GM23248 (cell line): ENCODE measurements at regions not wholly inside any gene's neighbourhood (a gene's known extent, or its start where the extent isn't known, plus 50 kb on each side); places are given as distances from the start of the nearest gene placed in this dataset.

Experiments used
- EZH2 ChIP-seq: fragments of 200-600 bp; sonication (generic); IDR thresholded peaks from 2 replicates; pipeline ENCODE4 v1.6.1; 2018; ENCODE audit warnings: antibody characterized with exemption, mild to moderate bottlenecking; ENCODE audit not compliant: insufficient read depth, poor library complexity, severe bottlenecking
- EZH2phosphoT487 ChIP-seq: fragments of 200-600 bp; sonication (generic); IDR thresholded peaks from 2 replicates; pipeline ENCODE4 v1.6.1; 2018; ENCODE audit warnings: antibody characterized with exemption, moderate library complexity, mild to moderate bottlenecking, low read depth; ENCODE audit not compliant: insufficient read depth

GRCh38 chr2:15053542-15053941 lies 421.0 kb downstream of the LRATD1 start:
- TF ChIP-seq EZH2phosphoT487 (no peak), EZH2 (no peak)
